ENCODE measurements at regions not wholly inside any gene's neighbourhood (a gene's known extent, or its start where the extent isn't known, plus 50 kb on each side); places are given as distances from the start of the nearest gene placed in this dataset.

DNA sequence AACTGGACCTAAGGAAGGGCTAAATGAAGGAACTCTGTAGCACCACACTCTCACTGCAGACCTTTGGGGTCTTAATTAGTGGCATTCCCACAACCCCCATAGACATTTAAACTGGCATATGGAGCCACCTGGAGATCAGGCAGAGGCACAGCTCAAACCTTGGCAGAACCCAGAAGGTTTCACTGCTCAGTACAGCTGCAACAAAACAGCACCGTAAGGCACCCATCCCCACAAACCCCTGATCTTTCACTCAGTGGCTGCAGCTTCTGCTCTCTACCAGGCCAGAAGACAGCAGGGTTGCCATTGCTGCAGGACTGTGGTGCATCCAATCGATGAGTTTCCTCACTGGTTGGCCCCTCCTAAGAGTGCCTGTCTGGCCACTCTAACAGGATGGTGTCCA lies 361.6 kb upstream of the VRK2 start:
- Histone ChIP-seq H3K36me3 (ENCODE audit: insufficient read depth, low read length) (no peaks in the 10 kb centered on the region), H4K20me1 (ENCODE audit: insufficient read depth, low read length, poor library complexity, severe bottlenecking) (no peaks in the 10 kb centered on the region), H3K4me1 (ENCODE audit: insufficient read depth, low read length, poor library complexity, severe bottlenecking) (no peaks in the 10 kb centered on the region), H3K79me2 (ENCODE audit: insufficient read depth, low read length) (no peaks in the 10 kb centered on the region), H3K27me3 (ENCODE audit: insufficient read depth, low read length, poor library complexity, severe bottlenecking) (no peaks in the 10 kb centered on the region), H3K9me3 (ENCODE audit: insufficient read depth, low read depth, low read length) (no peaks in the 10 kb centered on the region), H3K4me3 (ENCODE audit: low read length, poor library complexity, severe bottlenecking) (no peak overlapping the region), H3K9me2 (replicated peaks; ENCODE audit: low read depth, low read length) (no peaks in the 10 kb centered on the region), H2AFZ (ENCODE audit: low read length) (no peak overlapping the region), H3F3A (ENCODE audit: low read depth) (no peaks in the 10 kb centered on the region), H3K9ac (ENCODE audit: low read depth, low read length, poor library complexity, severe bottlenecking) (no peak overlapping the region), H3K4me2 (ENCODE audit: low read depth, low read length, poor library complexity, severe bottlenecking) (no peak overlapping the region)
- TF ChIP-seq, protein P1, sequence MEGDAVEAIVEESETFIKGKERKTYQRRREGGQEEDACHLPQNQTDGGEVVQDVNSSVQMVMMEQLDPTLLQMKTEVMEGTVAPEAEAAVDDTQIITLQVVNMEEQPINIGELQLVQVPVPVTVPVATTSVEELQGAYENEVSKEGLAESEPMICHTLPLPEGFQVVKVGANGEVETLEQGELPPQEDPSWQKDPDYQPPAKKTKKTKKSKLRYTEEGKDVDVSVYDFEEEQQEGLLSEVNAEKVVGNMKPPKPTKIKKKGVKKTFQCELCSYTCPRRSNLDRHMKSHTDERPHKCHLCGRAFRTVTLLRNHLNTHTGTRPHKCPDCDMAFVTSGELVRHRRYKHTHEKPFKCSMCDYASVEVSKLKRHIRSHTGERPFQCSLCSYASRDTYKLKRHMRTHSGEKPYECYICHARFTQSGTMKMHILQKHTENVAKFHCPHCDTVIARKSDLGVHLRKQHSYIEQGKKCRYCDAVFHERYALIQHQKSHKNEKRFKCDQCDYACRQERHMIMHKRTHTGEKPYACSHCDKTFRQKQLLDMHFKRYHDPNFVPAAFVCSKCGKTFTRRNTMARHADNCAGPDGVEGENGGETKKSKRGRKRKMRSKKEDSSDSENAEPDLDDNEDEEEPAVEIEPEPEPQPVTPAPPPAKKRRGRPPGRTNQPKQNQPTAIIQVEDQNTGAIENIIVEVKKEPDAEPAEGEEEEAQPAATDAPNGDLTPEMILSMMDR (conservative IDR thresholded peaks at IDR 0.05; ENCODE audit: low read length), result no peak
- TF ChIP-seq EZH2phosphoT487 (IDR thresholded peaks at IDR 0.05; ENCODE audit: borderline replicate concordance), result no peak

DNA sequence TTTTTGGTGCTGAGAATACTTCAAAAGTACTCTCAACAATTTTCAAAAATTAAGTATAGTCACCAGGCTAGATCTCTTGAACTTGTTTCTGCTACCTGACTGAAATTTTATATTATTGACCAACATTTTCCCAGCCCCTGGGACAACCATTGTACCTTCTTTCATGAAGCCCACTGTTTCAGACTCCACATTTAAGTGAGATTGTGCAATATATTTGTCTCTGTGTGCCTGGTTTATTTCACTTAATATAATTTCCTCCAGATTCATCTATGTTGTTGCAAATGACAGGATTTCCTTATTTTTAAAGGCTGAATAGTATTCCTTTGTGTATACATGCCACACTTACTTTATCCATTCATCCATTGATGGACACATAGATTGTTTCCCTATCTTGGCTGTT lies 354.2 kb upstream of the VRK2 start:
- Histone ChIP-seq H3K4me3 (ENCODE audit: low read length, poor library complexity, severe bottlenecking) (no peak overlapping the region), H3K9me2 (replicated peaks; ENCODE audit: low read depth, low read length) (no peaks in the 10 kb centered on the region), H3K79me2 (ENCODE audit: insufficient read depth, low read length) (no peaks in the 10 kb centered on the region), H4K20me1 (ENCODE audit: insufficient read depth, low read length, poor library complexity, severe bottlenecking) (no peaks in the 10 kb centered on the region), H3F3A (ENCODE audit: low read depth) (no peaks in the 10 kb centered on the region), H3K9ac (ENCODE audit: low read depth, low read length, poor library complexity, severe bottlenecking) (no peak overlapping the region), H3K27me3 (ENCODE audit: insufficient read depth, low read length, poor library complexity, severe bottlenecking) (no peaks in the 10 kb centered on the region), H3K4me1 (ENCODE audit: insufficient read depth, low read length, poor library complexity, severe bottlenecking) (no peaks in the 10 kb centered on the region), H3K4me2 (ENCODE audit: low read depth, low read length, poor library complexity, severe bottlenecking) (no peak overlapping the region), H3K36me3 (ENCODE audit: insufficient read depth, low read length) (no peaks in the 10 kb centered on the region), H2AFZ (ENCODE audit: low read length) (no peak overlapping the region), H3K9me3 (ENCODE audit: insufficient read depth, low read depth, low read length) (no peaks in the 10 kb centered on the region; the same call in 1 of the 2 replicates)
- TF ChIP-seq, protein P1 (conservative IDR thresholded peaks at IDR 0.05; ENCODE audit: low read length), result no peak
- TF ChIP-seq EZH2phosphoT487 (IDR thresholded peaks at IDR 0.05; ENCODE audit: borderline replicate concordance), result no peak

DNA sequence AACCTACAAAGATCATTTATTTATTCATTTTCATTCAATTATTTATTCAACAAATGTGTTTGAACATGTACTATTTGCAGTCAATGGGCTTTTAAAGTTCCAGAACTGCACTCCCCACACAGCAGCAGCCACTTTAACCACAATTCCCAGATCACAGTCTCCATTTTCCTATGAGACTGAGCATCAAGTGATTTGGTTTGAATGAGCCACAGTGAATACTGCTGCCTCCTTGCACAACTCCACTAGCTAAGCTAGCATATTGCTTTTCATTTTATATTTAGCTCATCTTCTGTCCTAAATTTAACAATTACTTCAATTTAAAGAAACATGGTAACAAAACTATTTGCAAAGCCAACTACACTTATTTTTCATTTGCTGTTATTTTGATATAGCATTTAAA lies 353.4 kb upstream of the VRK2 start:
- no peaks in the 10 kb centered on the region for H3K4me1 ChIP-seq (ENCODE audit: insufficient read depth, low read length, poor library complexity, severe bottlenecking)
- H3K27me3 ChIP-seq (ENCODE audit: insufficient read depth, low read length, poor library complexity, severe bottlenecking), result no peaks in the 10 kb centered on the region
- H2AFZ ChIP-seq (ENCODE audit: low read length), result no peak overlapping the region
- H3K9me3 ChIP-seq (ENCODE audit: insufficient read depth, low read depth, low read length), result no peaks in the 10 kb centered on the region; the same call in 1 of the 2 replicates
- H3K9me2 ChIP-seq (replicated peaks; ENCODE audit: low read depth, low read length), result no peaks in the 10 kb centered on the region
- no peaks in the 10 kb centered on the region for H3K79me2 ChIP-seq (ENCODE audit: insufficient read depth, low read length)
- H4K20me1 ChIP-seq (ENCODE audit: insufficient read depth, low read length, poor library complexity, severe bottlenecking), result no peaks in the 10 kb centered on the region
- H3F3A ChIP-seq (ENCODE audit: low read depth), result no peaks in the 10 kb centered on the region
- no peak overlapping the region for H3K9ac ChIP-seq (ENCODE audit: low read depth, low read length, poor library complexity, severe bottlenecking)
- no peak for TF ChIP-seq EZH2phosphoT487 (IDR thresholded peaks at IDR 0.05; ENCODE audit: borderline replicate concordance)
- TF ChIP-seq, protein P1 (conservative IDR thresholded peaks at IDR 0.05; ENCODE audit: low read length), result no peak
- H3K4me3 ChIP-seq (ENCODE audit: low read length, poor library complexity, severe bottlenecking), result no peak overlapping the region
- H3K4me2 ChIP-seq (ENCODE audit: low read depth, low read length, poor library complexity, severe bottlenecking), result no peak overlapping the region
- H3K36me3 ChIP-seq (ENCODE audit: insufficient read depth, low read length), result no peaks in the 10 kb centered on the region
